Erythroblast (primary cell): ENCODE measurements at regions not wholly inside any gene's neighbourhood (a gene's known extent, or its start where the extent isn't known, plus 50 kb on each side); places are given as distances from the start of the nearest gene placed in this dataset.

Experiments used
- GATA1 ChIP-seq: IDR thresholded peaks from 2 replicates; pipeline ENCODE4 v1.6.1; 2011; ENCODE audit warnings: low read depth, mild to moderate bottlenecking, control low read depth, low read length, moderate library complexity
- POLR2A ChIP-seq: IDR thresholded peaks from 2 replicates; pipeline ENCODE4 v1.6.1; 2011; ENCODE audit warnings: mild to moderate bottlenecking, low read length

DNA sequence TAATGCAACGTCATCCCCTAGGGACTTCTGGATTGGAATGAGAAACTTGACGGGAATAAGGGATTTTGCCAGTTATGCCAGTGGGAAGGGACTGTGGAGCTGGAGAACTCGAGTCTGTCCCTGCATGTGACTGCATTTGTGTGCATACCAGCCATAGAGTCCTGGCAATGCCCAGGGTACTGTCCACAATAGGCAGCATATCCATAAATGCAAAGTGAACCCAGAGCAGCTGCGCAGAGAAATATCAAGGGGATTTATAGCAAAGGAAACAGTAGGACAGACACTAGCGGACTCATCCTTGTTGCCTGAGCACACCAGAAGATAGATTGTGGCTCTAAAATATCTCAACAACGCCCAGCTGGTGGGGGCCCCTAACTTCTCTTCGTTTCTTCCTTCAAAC lies 247.1 kb upstream of the SRRM4 start:
- TF ChIP-seq POLR2A (no peak), GATA1 (no peak)
